ENCODE measurements at regions not wholly inside any gene's neighbourhood (a gene's known extent, or its start where the extent isn't known, plus 50 kb on each side); places are given as distances from the start of the nearest gene placed in this dataset.

GRCh38 chr2:37472959-37473358 lies 128.5 kb downstream of the QPCT start:
- TF ChIP-seq CTCF (IDR thresholded peaks at IDR 0.05; ENCODE audit: low read depth, low read length): no peak
- no peaks in the 10 kb centered on the region for H3K9me3 ChIP-seq (ENCODE audit: severe bottlenecking)
- no peak overlapping the region for H3K4me3 ChIP-seq (ENCODE audit: low read depth, low read length)
- no peak for DNase-seq
- no peaks in the 10 kb centered on the region for H3K27me3 ChIP-seq (ENCODE audit: insufficient read depth, low read depth, severe bottlenecking)
- no peaks in the 10 kb centered on the region for H3K36me3 ChIP-seq
- H3K27ac ChIP-seq: no peak overlapping the region

GRCh38 chr2:37476411-37476810 lies 132.0 kb downstream of the QPCT start:
- TF ChIP-seq CTCF (IDR thresholded peaks at IDR 0.05; ENCODE audit: low read depth, low read length): no peak
- no peaks in the 10 kb centered on the region for H3K9me3 ChIP-seq (ENCODE audit: severe bottlenecking)
- no peak for DNase-seq
- no peak overlapping the region for H3K27ac ChIP-seq
- no peaks in the 10 kb centered on the region for H3K27me3 ChIP-seq (ENCODE audit: insufficient read depth, low read depth, severe bottlenecking)
- H3K36me3 ChIP-seq: no peaks in the 10 kb centered on the region
- no peak overlapping the region for H3K4me3 ChIP-seq (ENCODE audit: low read depth, low read length)

GRCh38 chr2:37477921-37478320 lies 133.5 kb downstream of the QPCT start:
- no peak for DNase-seq
- TF ChIP-seq CTCF (IDR thresholded peaks at IDR 0.05; ENCODE audit: low read depth, low read length): no peak
- Histone ChIP-seq H3K36me3 (no peaks in the 10 kb centered on the region), H3K4me3 (ENCODE audit: low read depth, low read length) (no peak overlapping the region), H3K27ac (no peak overlapping the region), H3K27me3 (ENCODE audit: insufficient read depth, low read depth, severe bottlenecking) (no peaks in the 10 kb centered on the region), H3K9me3 (ENCODE audit: severe bottlenecking) (peaks cover 4% of the 10 kb centered on the region)

- H3K27ac ChIP-seq: no peak overlapping the region
- DNase-seq: no peak
- no peaks in the 10 kb centered on the region for H3K36me3 ChIP-seq
- no peak overlapping the region for H3K4me3 ChIP-seq (ENCODE audit: low read depth, low read length)
- no peaks in the 10 kb centered on the region for H3K27me3 ChIP-seq (ENCODE audit: insufficient read depth, low read depth, severe bottlenecking)
- peaks cover 4% of the 10 kb centered on the region for H3K9me3 ChIP-seq (ENCODE audit: severe bottlenecking)
- no peak for TF ChIP-seq CTCF (IDR thresholded peaks at IDR 0.05; ENCODE audit: low read depth, low read length)
Observed at GRCh38 chr2:37481244-37481643, 136.8 kb downstream of the QPCT start.

GRCh38 chr2:37489041-37489456 lies 144.6 kb downstream of the QPCT start:
- no peak for DNase-seq
- H3K27ac ChIP-seq: no peak overlapping the region
- H3K36me3 ChIP-seq: no peaks in the 10 kb centered on the region
- no peak for TF ChIP-seq CTCF (IDR thresholded peaks at IDR 0.05; ENCODE audit: low read depth, low read length)
- no peaks in the 10 kb centered on the region for H3K9me3 ChIP-seq (ENCODE audit: severe bottlenecking)
- no peaks in the 10 kb centered on the region for H3K27me3 ChIP-seq (ENCODE audit: insufficient read depth, low read depth, severe bottlenecking)
- H3K4me3 ChIP-seq (ENCODE audit: low read depth, low read length): no peak overlapping the region

GRCh38 chr2:37489536-37489935 lies 145.1 kb downstream of the QPCT start:
- Histone ChIP-seq H3K36me3 (no peaks in the 10 kb centered on the region), H3K27ac (no peak overlapping the region), H3K9me3 (ENCODE audit: severe bottlenecking) (no peaks in the 10 kb centered on the region), H3K27me3 (ENCODE audit: insufficient read depth, low read depth, severe bottlenecking) (no peaks in the 10 kb centered on the region), H3K4me3 (ENCODE audit: low read depth, low read length) (no peak overlapping the region)
- no peak for DNase-seq
- no peak for TF ChIP-seq CTCF (IDR thresholded peaks at IDR 0.05; ENCODE audit: low read depth, low read length)
